SK-N-SH (cell line): ENCODE measurements at regions not wholly inside any gene's neighbourhood (a gene's known extent, or its start where the extent isn't known, plus 50 kb on each side); places are given as distances from the start of the nearest gene placed in this dataset.
A peak's percentile ranks its signal among the peaks of the same experiment; 100 is the strongest.

Experiments
- CTCF ChIP-seq: fragments of 200-600 bp; sonication (generic); IDR thresholded peaks from 2 replicates; pipeline ENCODE4 v1.6.1; 2017; ENCODE audit warnings: antibody characterized with exemption, mild to moderate bottlenecking, moderate library complexity
- ELF1 ChIP-seq: IDR thresholded peaks from 2 replicates; pipeline ENCODE4 v1.4.0; 2012
- EP300 ChIP-seq, 2 experiments: IDR thresholded peaks; 2 replicates each; pipeline versions ENCODE4 v1.4.0 to v1.6.1; 2012; ENCODE audit warnings: borderline replicate concordance in 1 of 2, low read depth in 1 of 2, low read length in 1 of 2
- POLR2AphosphoS5 ChIP-seq: IDR thresholded peaks from 2 replicates; pipeline ENCODE4 v1.6.1; 2012; ENCODE audit warnings: low read depth, low read length
- USF1 ChIP-seq: IDR thresholded peaks from 2 replicates; pipeline ENCODE4 v1.4.0; 2012; ENCODE audit warnings: low read depth, borderline replicate concordance

GRCh38 chr7:11261470-11261869 is 287.8 kb downstream of the PHF14 start:
- TF ChIP-seq CTCF: no peak
- TF ChIP-seq USF1: no peak
- peak in 1 of 2 experiments; percentile 16; a peak in 1 of 4 replicates for TF ChIP-seq EP300 (IDR thresholded peaks at IDR 0.05; ENCODE audit: borderline replicate concordance in 1 of 2, low read depth in 1 of 2, low read length in 1 of 2)
- TF ChIP-seq ELF1: no peak
- no peak for TF ChIP-seq POLR2AphosphoS5
